ENCODE measurements at regions not wholly inside any gene's neighbourhood (a gene's known extent, or its start where the extent isn't known, plus 50 kb on each side); places are given as distances from the start of the nearest gene placed in this dataset.
A peak's percentile ranks its signal among the peaks of the same experiment; 100 is the strongest.

DNA sequence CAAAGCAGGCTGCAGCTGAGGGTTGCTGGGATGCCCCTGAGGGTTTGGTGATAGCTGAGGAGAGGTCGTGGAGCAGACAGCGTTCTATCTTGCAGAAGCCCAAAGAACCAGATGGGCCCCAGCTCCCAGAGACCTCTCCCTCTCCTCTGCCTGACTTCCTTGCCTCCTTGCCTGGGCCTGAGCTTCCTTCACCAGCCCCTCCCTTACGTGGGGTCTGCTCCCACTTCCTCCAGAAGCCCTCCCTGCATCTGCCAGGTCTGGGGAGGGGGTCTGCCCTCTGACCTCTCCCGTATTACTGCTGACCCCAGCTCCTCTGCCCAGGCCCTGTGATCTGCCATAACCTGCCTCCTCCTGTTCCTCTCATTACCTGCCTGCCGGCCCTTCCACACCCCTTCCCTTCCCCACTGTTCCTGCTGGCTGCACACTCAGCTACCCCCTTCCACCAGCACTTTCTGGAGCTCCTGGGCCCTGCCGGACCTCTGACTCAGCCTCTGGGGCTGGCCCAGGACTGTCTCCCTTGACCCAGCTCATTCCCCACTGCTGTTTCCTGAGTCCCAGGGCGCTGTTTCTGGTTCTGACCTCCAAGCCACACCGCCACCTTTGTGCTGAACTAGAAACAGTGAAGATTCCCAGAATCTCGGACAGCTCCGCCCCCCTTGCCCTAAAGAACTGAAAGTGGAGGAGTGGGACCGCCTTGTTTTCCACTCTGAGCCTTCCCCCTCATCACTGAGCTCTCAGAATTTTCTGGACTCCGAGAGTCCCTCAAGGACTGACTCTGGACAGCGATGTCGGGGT is 237.7 kb upstream of the C1orf174 start:
- Mint-ChIP-seq H3K27ac (no peak overlapping the region), H3K4me3 (peak overlapping the region in 1 of 4 donors; percentile 43), H3K9me3 (peaks cover 0 to 2% (median 0%) of the 10 kb centered on the region in 3 donors), H3K27me3 (peaks cover 3% of the 10 kb centered on the region), H3K36me3 (no peaks in the 10 kb centered on the region), H3K4me1 (peaks cover 0 to 3% (median 0%) of the 10 kb centered on the region in 3 donors)

DNA sequence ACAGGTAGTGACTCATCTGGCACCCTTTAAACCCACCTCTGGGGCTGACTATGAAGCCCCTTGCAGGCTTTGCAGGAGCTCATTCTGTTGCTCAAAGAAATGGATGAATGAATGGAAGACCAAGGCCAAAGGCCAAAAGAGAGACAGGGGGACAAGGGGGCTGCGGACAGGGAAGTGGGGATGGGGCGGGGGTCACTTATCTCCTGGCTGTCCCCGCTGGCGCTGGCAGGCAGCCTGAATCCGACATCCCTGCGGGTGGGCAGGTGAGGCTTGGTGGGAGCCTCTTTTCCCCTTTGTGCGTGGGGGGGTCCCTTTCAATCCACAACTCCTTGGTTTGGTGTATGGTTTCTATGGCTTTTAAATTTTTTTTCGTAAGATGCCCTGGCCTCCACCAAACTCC is 239.6 kb upstream of the C1orf174 start:
- no peak overlapping the region for H3K4me3 Mint-ChIP-seq
- peaks cover 0 to 3% (median 0%) of the 10 kb centered on the region in 3 donors for H3K4me1 Mint-ChIP-seq
- H3K27me3 Mint-ChIP-seq, result peaks cover 4% of the 10 kb centered on the region
- peaks cover 0 to 2% (median 0%) of the 10 kb centered on the region in 3 donors for H3K9me3 Mint-ChIP-seq
- no peak overlapping the region for H3K27ac Mint-ChIP-seq
- H3K36me3 Mint-ChIP-seq, result no peaks in the 10 kb centered on the region

DNA sequence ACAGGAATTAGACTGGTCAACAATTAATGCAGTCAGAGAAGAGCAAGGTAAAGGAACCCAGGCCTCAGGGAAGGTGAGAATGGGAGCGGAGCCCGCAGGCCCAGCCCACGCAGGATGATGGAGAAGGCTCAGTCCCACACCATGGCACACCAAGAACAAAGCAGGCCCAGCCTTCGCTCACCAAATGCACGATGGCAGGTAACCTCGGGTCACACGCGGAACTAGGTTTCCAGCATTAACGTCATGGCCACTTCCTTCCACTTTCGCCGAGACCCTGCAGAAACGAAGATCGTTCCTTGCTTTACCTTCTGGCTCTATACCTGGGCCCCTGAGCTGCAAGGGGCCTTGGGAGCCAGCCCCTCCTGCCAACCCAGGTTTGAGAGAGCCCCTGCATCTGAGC is 240.2 kb upstream of the C1orf174 start:
- peaks cover 0 to 2% (median 0%) of the 10 kb centered on the region in 3 donors for H3K9me3 Mint-ChIP-seq
- peaks cover 0 to 3% (median 0%) of the 10 kb centered on the region in 3 donors for H3K4me1 Mint-ChIP-seq
- no peaks in the 10 kb centered on the region for H3K36me3 Mint-ChIP-seq
- no peak overlapping the region for H3K27ac Mint-ChIP-seq
- peaks cover 4% of the 10 kb centered on the region for H3K27me3 Mint-ChIP-seq
- H3K4me3 Mint-ChIP-seq, result no peak overlapping the region

DNA sequence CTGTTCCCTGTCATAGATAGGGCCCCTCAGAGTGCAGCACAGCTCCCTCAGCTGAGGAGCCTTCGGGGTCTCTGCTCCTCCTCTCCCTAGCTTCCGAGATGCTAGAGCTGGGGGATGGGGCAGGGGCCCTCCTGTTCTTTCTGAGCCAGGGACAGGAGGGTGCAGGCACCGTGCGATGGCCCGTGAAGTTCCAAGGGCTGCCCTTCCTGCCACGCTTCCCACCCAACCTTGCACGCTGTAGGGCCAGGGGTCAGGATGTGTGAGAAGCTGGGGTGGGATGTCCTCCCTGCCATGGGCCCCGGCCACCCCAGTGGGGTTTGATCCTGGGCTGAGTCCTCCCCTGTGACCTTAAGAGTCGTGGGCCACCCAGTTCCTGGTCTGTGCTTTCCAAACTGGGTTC is 240.7 kb upstream of the C1orf174 start:
- H3K9me3 Mint-ChIP-seq, result peaks cover 0 to 2% (median 0%) of the 10 kb centered on the region in 3 donors
- H3K27me3 Mint-ChIP-seq, result peaks cover 4% of the 10 kb centered on the region
- no peak overlapping the region for H3K27ac Mint-ChIP-seq
- H3K4me1 Mint-ChIP-seq, result peaks cover 0 to 3% (median 0%) of the 10 kb centered on the region in 3 donors
- H3K36me3 Mint-ChIP-seq, result no peaks in the 10 kb centered on the region
- H3K4me3 Mint-ChIP-seq, result no peak overlapping the region

DNA sequence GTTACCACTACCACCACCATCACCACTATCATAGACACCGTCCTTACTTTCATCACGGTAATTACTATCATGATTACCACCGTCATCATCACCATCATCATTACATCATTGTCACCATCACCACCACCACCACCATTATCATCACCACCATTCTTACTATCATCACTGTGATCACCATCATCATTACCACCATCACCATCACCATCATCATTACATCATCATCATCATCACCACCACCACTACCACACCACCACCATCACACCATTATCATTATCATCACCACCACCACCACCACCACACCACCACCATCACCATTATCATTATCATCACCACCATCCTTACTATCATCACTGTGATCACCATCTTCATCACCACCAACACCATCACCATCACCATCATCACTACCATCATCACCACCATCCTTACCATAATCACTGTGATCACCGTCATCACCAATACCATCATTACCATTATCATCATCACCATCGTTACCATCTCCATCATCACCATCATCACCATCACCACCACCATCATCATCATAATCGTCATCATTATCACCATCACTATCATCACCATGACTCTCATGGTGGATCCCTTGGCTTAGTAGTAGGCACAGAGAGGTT is 244.4 kb upstream of the C1orf174 start:
- Mint-ChIP-seq H3K36me3 (no peaks in the 10 kb centered on the region), H3K4me3 (no peak overlapping the region), H3K9me3 (no peaks in the 10 kb centered on the region), H3K27me3 (peaks cover 2% of the 10 kb centered on the region), H3K27ac (no peak overlapping the region), H3K4me1 (peaks cover 0 to under 1% (median 0%) of the 10 kb centered on the region in 3 donors)

DNA sequence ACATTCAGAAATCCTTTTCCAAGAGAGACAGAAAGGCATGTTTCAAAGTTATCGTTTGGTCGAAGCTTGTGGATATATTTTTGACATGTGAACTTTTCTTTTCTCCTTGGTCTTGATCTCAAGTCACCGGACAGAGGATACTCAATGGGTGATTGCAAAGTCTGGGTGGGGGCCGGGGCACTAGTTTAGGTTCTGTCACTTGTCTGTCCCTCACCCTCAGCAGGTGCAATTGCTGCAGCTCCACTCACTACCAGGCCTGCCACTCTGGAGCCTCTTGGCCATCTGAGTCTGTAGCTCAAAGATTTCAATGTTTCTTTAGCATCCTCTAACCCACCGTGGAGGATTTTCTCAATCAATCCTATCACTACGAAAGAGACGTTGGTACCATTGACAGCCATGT is 246.0 kb upstream of the C1orf174 start:
- Mint-ChIP-seq H3K4me1 (no peaks in the 10 kb centered on the region), H3K4me3 (no peak overlapping the region), H3K36me3 (no peaks in the 10 kb centered on the region), H3K9me3 (no peaks in the 10 kb centered on the region), H3K27me3 (peaks cover 2% of the 10 kb centered on the region), H3K27ac (no peak overlapping the region)

DNA sequence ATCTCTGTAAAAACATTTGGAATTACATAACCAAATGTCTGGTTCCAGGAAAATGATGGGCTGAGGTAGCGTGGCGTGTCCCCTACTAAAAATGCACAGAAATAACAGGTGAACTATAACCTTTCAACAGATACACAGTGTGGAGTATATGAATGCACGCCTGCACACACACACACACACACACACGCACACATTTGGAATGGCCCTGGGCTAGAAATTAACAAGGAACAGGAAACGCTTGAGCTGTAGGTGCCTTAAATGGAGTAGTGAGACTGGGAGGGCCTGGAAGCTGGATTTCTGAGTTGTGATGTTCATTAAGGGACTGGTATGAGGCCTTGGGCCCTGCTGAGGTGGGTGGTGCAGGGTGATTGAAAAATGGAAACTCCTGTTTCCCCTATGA is 246.5 kb upstream of the C1orf174 start:
- Mint-ChIP-seq H3K4me1 (no peaks in the 10 kb centered on the region), H3K4me3 (no peak overlapping the region), H3K9me3 (no peaks in the 10 kb centered on the region), H3K27ac (no peak overlapping the region), H3K27me3 (peaks cover 2% of the 10 kb centered on the region), H3K36me3 (no peaks in the 10 kb centered on the region)

DNA sequence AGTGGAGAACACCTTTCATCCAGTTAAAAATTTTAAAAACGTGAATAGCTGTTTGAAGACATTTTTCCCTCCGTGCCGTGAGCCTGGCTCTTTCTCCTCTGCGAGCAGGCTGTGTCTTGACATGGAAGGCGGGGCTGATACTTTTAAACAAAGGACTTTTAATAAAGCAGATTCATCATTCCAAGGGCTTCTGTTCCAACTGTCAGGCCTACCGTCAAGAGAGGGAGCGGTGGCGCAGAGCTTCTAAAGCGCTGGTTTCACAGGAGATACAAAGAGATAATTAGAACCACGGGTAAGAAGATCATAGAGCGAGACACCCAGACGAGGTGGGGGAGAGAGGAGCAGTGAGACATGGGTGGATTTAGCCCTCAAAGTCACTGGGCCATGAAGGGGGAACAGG is 247.4 kb upstream of the C1orf174 start:
- Mint-ChIP-seq H3K9me3 (no peaks in the 10 kb centered on the region), H3K27me3 (peaks cover 2% of the 10 kb centered on the region), H3K4me3 (no peak overlapping the region), H3K4me1 (no peaks in the 10 kb centered on the region), H3K27ac (no peak overlapping the region), H3K36me3 (no peaks in the 10 kb centered on the region)

DNA sequence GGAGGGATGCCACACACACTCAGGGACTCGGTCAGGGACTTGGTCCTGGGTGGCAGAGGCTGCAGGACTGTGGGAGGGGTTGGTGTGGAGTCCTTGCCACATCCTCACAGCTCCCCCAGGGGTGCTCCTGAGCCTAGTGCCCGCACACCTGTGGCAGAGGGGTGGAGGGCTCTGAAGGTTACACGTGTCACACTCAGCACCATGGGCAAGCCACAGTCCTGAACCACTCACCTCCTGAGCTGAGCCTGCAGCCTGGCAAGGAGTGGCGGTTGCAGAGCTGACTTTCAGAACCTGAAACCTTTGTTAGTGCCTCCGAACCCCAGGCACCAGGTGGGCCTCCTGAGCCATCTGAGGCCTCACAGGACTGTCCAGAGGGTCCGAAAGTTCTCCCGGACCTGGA is 249.2 kb upstream of the C1orf174 start:
- Mint-ChIP-seq H3K27me3 (peaks cover 2% of the 10 kb centered on the region), H3K9me3 (no peaks in the 10 kb centered on the region), H3K36me3 (no peaks in the 10 kb centered on the region), H3K4me1 (no peaks in the 10 kb centered on the region), H3K27ac (no peak overlapping the region), H3K4me3 (no peak overlapping the region)

DNA sequence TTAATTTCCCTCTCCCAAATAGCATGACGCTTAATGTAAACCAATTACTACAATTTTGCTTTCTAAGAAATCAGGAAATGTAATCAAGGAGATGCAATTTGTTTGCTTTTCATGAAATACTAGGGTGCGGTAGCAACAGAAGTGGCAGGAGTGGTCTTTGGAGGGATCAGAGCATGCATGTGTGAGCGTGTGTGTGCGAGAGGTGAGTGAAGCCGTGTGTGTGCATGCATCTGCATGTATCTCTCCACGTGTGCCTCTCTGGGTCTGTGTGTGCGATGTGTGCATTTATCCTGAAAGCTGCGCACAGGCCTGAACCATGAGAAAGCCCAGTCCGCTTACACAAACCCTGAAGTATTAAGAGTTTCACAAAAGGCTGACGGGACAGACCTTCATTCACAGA is 249.8 kb upstream of the C1orf174 start:
- no peaks in the 10 kb centered on the region for H3K9me3 Mint-ChIP-seq
- no peak overlapping the region for H3K27ac Mint-ChIP-seq
- H3K36me3 Mint-ChIP-seq, result no peaks in the 10 kb centered on the region
- no peaks in the 10 kb centered on the region for H3K4me1 Mint-ChIP-seq
- H3K27me3 Mint-ChIP-seq, result peaks cover 2% of the 10 kb centered on the region
- H3K4me3 Mint-ChIP-seq, result no peak overlapping the region

DNA sequence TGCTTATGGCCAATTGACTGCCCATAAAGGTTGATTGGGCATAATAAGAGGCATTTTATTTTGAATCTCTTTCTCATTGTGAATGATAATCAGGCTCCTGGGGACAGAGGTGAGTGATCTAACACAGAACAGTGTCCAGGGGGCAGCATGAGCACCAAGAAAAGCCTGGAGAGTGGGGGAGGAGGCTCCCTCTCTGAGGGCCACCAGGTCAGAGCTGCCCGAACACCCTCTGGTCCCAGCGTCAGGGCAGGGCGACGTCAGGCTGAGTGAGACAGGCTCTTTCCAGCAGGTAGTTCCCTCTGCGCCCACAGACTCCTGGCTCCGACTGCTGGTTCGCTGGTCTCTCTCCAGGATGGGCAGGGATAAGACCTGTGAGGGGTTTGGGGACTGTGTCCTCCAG is 250.2 kb upstream of the C1orf174 start:
- Mint-ChIP-seq H3K4me1 (no peaks in the 10 kb centered on the region), H3K36me3 (no peaks in the 10 kb centered on the region), H3K27ac (no peak overlapping the region), H3K4me3 (no peak overlapping the region), H3K9me3 (no peaks in the 10 kb centered on the region), H3K27me3 (peaks cover 2% of the 10 kb centered on the region)

DNA sequence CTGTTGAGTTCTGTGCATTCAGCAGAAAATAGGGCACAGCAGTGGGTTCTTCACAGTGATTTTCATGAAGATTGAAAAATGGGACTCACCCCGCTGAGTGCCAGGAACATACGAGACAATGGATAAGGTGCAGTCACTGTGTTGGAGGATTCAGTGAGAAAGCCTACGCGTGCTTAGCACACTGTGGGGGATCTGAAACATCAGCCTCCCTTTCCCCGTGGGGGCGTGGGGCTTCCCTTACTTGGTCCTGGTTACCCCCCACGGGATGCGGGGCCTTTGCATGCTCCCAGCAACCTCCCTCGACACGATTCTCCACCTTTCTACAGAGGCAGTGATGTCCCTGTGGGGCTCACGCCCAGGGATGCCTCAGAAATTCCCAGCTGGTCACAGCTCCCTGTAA is 252.2 kb upstream of the C1orf174 start:
- Mint-ChIP-seq H3K9me3 (no peaks in the 10 kb centered on the region), H3K4me1 (no peaks in the 10 kb centered on the region), H3K36me3 (no peaks in the 10 kb centered on the region)

DNA sequence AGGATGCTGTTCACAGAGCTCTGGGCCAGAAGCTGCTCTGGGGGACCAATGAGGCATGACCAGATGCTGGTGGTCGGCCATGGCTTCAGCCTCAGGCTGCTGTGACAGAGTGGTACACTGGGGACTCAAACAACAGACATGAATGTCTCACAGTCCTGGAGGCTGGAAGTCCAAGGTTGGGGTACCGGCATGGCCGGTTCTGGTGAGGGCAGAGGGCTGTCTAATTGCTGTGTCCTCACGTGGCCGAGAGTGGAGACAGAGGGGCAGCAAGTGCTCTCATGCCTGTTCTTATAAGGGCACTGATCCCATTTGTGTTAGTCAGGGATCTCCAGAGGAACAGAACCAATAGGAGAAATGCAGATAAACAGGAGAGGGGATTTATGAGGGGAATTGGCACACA is 253.5 kb upstream of the C1orf174 start:
- Mint-ChIP-seq H3K9me3 (no peaks in the 10 kb centered on the region), H3K36me3 (no peaks in the 10 kb centered on the region), H3K4me1 (no peaks in the 10 kb centered on the region), H3K4me3 (no peak overlapping the region), H3K27me3 (peaks cover 2% of the 10 kb centered on the region), H3K27ac (no peak overlapping the region)

More for the DNA sequence above, 252.2 kb upstream of the C1orf174 start:
- H3K27me3 Mint-ChIP-seq, result peaks cover 2% of the 10 kb centered on the region
- H3K27ac Mint-ChIP-seq, result no peak overlapping the region
- H3K4me3 Mint-ChIP-seq, result no peak overlapping the region

DNA sequence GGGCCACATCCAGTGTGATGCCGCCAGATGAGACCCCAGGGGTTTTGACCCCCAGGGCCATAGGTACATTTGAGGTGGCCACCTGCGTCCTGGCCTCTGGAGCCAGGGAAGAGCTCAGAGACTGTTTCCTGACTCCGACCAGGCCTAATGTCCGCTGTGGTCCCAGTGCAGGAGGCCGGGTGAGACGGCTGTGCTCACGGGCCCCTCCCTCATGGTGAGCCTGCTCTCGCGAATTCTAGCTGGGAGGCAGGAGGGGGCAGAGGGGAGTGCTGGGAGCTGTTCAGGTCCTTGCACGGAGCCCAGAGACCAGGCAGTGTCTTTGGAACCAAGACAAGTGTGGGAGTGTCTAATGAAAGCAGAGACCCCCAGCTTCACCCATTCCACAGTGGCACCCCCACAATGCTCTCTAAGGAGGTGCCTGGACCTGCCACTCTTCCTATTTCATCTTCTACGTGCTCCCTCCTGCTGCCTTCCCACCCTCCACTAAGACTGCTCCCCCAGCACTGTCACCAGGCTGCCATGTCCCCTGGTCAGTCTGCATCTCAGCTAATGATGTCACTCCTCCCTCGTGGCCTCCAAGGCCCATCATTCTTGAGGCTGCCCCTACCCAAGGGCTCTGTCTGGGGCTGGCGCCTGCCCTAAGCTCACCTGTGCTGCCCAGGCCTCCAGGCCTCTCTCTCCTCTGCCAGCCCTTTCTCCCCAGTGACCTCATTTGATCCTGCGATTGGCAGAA is 256.3 kb upstream of the C1orf174 start:
- no peak overlapping the region for H3K4me3 Mint-ChIP-seq
- no peaks in the 10 kb centered on the region for H3K4me1 Mint-ChIP-seq
- H3K36me3 Mint-ChIP-seq, result no peaks in the 10 kb centered on the region
- H3K27ac Mint-ChIP-seq, result no peak overlapping the region
- peaks cover 2% of the 10 kb centered on the region for H3K27me3 Mint-ChIP-seq
- no peaks in the 10 kb centered on the region for H3K9me3 Mint-ChIP-seq

DNA sequence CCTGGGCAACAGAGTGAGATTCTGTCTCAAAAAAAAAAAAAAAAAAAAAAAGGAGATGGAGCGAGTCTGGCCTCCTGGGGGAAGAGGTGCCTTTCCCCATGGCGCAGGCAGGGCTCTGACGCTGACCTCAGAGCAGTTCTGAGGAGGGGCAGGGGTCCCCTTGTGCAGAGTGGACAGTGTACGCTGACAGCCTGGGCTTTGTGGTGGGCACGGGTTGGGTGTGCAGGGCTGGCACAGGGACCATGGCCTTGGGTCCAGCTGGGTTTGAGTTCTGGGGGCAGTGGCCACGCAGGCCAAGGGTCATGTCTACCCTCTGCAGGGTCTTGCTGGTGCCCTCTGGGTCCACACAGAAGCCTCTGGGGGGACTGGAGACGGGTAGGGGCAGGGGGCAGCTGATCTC is 260.1 kb upstream of the C1orf174 start:
- Mint-ChIP-seq H3K27ac (no peak overlapping the region), H3K27me3 (peaks cover 3% of the 10 kb centered on the region), H3K9me3 (no peaks in the 10 kb centered on the region), H3K36me3 (no peaks in the 10 kb centered on the region), H3K4me3 (no peak overlapping the region), H3K4me1 (no peaks in the 10 kb centered on the region)
